H7 (cell line): ENCODE measurements at regions not wholly inside any gene's neighbourhood (a gene's known extent, or its start where the extent isn't known, plus 50 kb on each side); places are given as distances from the start of the nearest gene placed in this dataset.

ENCODE experiments used
- DNase-seq: peaks from one replicate; pipeline ENCODE4 v3.0.0; 2012
- H3K27me3 ChIP-seq: 2 replicates; pipeline ENCODE4 v1.6.0; 2011; ENCODE audit warnings: mild to moderate bottlenecking, low read length; ENCODE audit not compliant: control insufficient read depth, insufficient read depth
- H3K36me3 ChIP-seq: replicated peaks from 2 replicates; pipeline ENCODE4 v1.5.1; 2011; ENCODE audit warnings: low read length; ENCODE audit not compliant: control insufficient read depth, insufficient read depth
- H3K4me3 ChIP-seq: 2 replicates; pipeline ENCODE4 v1.5.1; 2011; ENCODE audit warnings: low read depth, mild to moderate bottlenecking, control low read depth, low read length, moderate library complexity; ENCODE audit not compliant: insufficient read depth

DNA sequence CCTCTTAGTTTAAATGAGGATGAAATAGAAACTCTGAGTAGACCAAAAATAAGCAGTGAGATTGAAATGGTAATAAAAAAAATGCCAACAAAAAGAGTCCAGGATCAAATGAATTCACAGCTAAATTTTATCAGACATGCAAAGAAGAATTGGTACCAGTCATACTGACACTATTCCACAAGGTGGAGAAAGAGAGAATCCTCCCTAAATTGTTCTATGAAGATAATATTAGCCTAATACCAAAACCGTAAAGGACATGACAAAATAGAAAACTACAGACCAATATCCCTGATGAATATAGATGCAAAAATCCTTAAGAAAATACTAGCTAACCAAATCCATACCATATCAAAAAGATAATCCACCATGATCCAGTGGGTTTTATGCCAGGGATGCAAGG is 169.8 kb upstream of the CHORDC1 start:
- no peaks in the 10 kb centered on the region for H3K36me3 ChIP-seq
- no peak for DNase-seq
- no peak overlapping the region for H3K4me3 ChIP-seq
- H3K27me3 ChIP-seq: no peaks in the 10 kb centered on the region

DNA sequence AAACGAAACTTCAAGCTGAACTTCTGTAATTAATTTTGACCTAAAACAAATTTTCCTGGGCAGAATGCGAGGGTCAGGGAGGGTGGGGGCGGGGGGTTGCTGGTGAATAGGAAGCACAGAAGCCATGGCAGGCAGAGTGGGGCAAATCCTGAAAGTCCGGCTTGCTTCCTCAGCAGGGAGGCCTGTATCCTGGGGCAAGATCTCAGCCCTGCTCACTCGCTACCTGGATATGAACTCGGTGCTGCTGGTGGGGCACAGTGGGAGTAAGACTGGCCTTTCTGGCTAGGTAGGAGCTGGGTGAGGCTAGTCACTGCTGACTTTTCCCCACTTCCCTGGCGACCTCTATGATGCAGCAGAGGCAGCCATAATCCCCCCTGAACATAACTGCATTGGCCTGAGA is 168.9 kb upstream of the CHORDC1 start:
- H3K36me3 ChIP-seq: no peaks in the 10 kb centered on the region
- DNase-seq: peak; percentile 8

DNA sequence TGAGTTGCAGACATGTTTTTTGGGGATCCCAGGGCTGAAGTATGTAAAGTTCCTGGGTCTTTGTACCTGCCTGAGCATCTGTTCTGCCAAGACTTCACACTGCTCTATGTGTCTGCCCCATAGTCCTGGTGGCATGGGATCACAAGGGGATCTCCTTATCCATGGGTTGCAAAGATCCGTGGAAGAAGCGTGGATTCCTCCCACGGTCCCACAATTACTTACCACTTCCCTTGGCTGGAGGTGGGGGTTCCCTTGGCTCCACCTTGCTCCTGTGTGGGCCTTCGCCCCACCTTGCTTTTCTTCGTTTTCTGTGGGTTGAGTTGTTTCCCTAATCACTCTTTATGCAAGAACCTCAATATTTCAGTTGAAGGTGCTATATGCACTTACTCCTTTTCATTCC is 157.4 kb upstream of the CHORDC1 start:
- DNase-seq: no peak
- Histone ChIP-seq H3K4me3 (no peak overlapping the region), H3K27me3 (no peaks in the 10 kb centered on the region), H3K36me3 (no peaks in the 10 kb centered on the region)

More for the DNA sequence above, 168.9 kb upstream of the CHORDC1 start:
- Histone ChIP-seq H3K4me3 (no peak overlapping the region), H3K27me3 (no peaks in the 10 kb centered on the region)

DNA sequence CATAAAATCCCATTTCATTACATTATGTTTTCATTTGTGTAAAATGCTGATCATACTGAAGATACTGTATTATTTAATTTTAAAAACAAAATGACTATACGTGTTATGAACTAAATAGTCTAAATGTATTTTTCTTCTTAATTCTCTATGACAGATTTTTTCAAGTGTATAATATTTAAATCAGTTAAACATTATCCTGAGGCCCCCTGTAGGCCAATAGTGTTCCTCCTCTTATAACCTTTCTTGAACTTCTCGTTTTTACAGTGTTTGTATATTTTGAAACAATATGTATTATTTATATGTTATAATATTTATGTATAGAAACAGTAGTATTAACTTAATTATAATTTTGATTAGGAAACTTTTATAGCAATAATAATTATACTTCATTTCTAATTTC is 151.1 kb upstream of the CHORDC1 start:
- no peaks in the 10 kb centered on the region for H3K27me3 ChIP-seq
- no peak for DNase-seq

DNA sequence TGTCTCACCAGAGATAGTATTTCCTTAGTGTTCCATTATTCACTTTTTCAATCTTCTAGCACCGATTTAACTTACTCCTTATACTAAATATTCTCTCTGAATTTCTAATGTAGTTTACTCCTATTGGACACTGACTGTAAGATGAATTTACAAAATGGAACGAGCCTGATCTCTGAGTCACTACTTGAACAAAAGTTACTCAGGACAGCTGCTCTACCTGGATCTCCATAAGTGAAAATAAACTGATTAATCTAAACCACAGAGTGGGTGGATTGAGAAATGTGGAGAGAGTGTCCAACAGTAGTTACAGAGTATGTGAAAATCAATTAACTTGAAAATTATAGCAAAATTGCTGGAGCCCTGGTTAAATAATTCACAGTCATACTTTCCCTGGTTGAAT is 141.7 kb upstream of the CHORDC1 start:
- no peak overlapping the region for H3K4me3 ChIP-seq
- H3K36me3 ChIP-seq: no peaks in the 10 kb centered on the region
- H3K27me3 ChIP-seq: no peaks in the 10 kb centered on the region
- no peak for DNase-seq

More for the DNA sequence above, 151.1 kb upstream of the CHORDC1 start:
- Histone ChIP-seq H3K4me3 (no peak overlapping the region), H3K36me3 (no peaks in the 10 kb centered on the region)

DNA sequence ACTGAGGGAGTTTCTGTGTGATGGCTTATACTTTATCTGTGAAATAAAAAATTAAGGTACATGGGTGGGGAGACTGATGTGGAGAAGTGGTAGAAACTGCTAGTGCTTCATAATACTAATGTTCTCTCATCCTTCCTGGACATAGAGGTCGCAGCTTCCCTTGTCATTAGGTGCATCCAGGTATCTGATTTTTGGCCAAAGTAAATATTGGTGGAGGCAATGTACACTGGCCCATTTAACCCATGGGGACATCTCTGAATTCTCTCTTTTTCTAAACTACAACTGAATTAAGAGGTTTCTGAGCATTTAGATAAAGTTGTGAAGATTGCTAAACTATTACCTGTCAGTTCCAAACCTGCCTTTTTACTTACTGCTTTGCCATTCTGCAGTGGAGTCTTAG is 140.9 kb upstream of the CHORDC1 start:
- Histone ChIP-seq H3K4me3 (no peak overlapping the region), H3K36me3 (no peaks in the 10 kb centered on the region), H3K27me3 (no peaks in the 10 kb centered on the region)
- DNase-seq: no peak

DNA sequence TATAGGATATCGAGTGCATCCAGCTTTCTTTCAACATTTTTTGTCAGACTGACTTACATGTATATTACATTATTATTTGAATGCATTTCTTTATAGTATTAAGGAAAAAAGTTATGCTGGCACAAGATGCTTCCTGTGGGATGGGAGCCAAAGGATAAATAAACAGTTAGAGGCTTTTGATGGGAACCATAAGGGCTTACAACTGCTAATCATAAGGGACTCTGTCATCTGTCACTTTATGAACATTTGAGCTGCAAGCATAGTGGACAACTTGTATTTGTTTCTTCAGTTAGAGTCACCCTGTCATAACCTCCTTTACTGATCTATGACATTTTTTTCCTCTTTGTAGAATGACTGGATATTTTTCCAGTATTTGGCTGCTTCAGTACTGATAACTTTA is 132.4 kb upstream of the CHORDC1 start:
- no peak for DNase-seq
- H3K4me3 ChIP-seq: no peak overlapping the region
- H3K36me3 ChIP-seq: no peaks in the 10 kb centered on the region
- no peaks in the 10 kb centered on the region for H3K27me3 ChIP-seq

DNA sequence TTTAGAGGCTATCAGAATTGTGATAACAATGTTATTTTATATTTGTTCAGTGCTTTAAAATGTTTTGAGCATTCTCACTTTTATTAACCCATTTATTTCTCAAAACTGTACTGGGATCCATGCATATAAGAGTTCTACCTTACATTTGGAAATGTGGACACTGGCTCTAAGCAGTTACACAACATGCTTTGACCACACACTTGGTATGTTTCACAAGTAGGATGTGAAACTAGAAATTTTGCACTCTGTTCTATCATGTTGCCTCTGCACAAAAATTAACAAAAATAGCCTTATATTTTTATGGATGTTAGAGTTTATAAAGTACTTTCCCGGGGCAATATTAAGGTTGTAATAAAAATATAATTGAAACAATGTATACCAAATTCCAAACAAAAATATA is 126.9 kb upstream of the CHORDC1 start:
- no peak overlapping the region for H3K4me3 ChIP-seq
- H3K27me3 ChIP-seq: no peaks in the 10 kb centered on the region
- no peak for DNase-seq
- H3K36me3 ChIP-seq: no peaks in the 10 kb centered on the region

DNA sequence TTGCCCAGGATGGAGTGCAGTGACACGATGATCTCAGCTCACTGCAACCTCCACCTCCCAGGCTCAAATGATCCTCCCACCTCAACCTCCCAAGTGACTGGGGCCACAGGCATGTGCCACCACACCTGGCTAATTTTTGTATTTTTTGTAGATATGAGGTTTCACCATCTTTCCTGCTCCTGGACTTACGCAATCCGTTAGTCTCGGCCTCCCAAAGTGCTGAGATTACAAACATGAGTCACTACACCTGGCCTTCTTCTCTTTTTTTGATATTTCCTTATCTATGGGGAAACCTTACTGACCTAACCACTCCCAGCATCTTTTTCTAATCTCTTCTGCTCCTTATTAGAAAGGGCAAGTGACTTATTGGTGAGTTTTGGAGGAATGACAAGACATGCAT is 121.7 kb upstream of the CHORDC1 start:
- no peak for DNase-seq
- H3K4me3 ChIP-seq: no peak overlapping the region
- H3K27me3 ChIP-seq: no peaks in the 10 kb centered on the region
- H3K36me3 ChIP-seq: no peaks in the 10 kb centered on the region

DNA sequence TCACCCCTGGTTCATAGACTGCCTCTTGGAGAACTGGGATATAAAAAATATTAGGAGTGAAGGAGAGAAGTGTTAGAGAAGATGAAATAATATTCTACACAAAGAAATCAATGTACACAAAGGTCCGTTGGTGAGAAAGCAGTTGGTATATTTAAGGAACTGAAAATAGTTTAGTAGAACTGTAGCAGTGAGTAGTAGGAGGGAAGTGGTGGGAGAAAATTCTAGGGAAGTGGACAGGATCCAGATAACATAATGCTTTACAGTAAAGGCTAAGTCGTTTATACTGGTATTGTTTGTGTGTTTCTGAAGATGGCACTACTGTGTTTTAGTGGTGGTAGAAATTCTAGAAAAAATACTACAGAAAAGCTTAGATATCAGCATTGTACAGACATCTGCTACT is 120.8 kb upstream of the CHORDC1 start:
- DNase-seq: no peak
- H3K36me3 ChIP-seq: no peaks in the 10 kb centered on the region
- H3K27me3 ChIP-seq: no peaks in the 10 kb centered on the region
- no peak overlapping the region for H3K4me3 ChIP-seq

DNA sequence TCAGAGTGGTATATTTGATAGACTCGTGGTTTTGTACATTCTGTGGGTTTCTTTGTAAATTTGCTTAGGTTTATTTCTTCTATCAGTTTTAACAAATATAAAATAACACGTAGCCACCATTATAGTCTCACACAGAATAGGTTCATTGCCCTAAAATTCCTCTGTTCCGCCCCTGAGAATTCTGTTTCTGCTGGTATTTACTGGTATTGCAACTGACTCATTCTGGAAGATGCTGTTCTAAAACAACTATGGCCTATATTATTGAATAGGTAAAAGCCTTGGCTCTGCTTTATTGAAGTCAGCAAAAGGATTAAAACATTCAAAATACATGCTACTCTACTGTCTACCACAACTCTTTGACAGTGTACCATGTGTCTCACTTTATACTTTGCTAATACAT is 119.1 kb upstream of the CHORDC1 start:
- Histone ChIP-seq H3K27me3 (no peaks in the 10 kb centered on the region), H3K4me3 (no peak overlapping the region), H3K36me3 (no peaks in the 10 kb centered on the region)
- DNase-seq: no peak

DNA sequence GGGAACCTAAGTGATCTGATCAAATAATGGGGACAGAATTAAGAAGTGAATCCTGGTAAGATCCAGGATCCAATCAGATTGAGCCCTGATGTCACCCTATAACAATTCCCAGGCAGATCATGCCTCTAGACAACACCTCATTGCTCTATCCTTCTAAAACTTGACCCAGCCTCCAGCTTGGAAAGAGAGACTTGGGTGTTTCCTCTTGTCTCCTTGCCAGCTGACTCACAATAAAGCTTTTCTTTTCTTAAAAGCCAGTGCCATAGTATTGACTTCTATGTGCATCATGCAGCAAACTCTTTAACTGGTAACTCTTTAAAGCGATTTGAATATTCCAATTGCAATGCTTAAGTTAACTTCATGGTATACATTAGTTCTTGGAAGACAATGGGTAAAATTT is 109.6 kb upstream of the CHORDC1 start:
- no peak for DNase-seq
- no peak overlapping the region for H3K4me3 ChIP-seq
- no peaks in the 10 kb centered on the region for H3K27me3 ChIP-seq
- H3K36me3 ChIP-seq: no peaks in the 10 kb centered on the region

DNA sequence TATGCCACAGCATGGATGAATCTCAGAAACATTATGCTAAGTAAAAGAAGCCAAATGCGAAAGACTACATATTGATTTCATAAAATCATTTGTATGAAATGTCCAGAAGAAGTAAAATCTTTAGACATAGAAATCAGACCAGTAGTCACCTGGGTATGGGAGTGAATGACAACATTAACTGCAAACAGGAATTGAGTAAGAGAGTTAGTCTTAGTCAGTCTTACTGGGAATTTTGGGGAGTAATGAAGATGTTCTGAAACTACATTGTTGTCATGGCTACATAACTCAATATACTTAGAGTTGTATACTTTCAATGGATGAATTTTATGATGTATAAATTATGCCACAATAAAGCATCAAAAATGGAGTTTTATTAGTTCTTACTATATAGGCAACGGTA is 107.8 kb upstream of the CHORDC1 start:
- DNase-seq: no peak
- Histone ChIP-seq H3K36me3 (no peaks in the 10 kb centered on the region), H3K4me3 (no peak overlapping the region), H3K27me3 (no peaks in the 10 kb centered on the region)

DNA sequence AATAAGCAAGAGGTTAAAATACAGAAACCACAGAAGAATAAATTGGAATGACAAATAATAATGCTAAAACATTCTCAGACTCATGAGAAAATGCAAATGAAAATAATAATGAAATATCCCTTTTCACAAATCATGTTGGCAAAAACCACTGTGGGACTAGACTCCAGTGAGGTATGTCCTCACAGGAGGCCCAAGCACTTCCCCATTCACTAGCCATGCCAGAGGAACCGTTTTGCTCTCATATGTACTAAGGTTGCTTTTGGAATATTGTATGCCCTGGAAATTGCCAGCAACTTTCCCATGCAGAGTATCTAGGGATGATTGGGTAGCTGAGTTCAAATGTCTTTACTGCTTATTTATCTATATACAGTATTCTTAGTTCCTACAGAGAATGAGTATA is 106.2 kb upstream of the CHORDC1 start:
- no peak for DNase-seq

DNA sequence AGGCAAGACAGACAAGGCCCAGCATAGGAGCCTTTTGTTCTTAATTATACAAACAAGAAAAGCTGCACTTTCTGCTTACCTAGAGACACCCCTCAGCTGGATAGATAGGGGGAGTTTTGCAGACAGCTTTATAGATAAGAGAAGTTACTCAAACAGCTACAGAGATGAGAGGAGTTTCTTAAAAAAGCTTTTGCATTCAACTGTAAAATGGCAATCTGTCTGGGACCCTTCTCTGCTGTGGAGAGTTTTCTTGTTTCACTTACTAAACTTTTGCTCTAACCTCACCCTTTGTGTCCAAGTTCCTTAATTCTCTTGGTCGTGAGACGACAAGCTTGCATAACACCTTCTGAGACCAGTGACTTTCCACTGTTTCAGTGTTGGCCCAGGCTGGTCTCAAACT is 103.8 kb upstream of the CHORDC1 start:
- Histone ChIP-seq H3K27me3 (no peaks in the 10 kb centered on the region), H3K36me3 (no peaks in the 10 kb centered on the region), H3K4me3 (no peak overlapping the region)
- no peak for DNase-seq

More for the DNA sequence above, 106.2 kb upstream of the CHORDC1 start:
- Histone ChIP-seq H3K27me3 (no peaks in the 10 kb centered on the region), H3K36me3 (no peaks in the 10 kb centered on the region), H3K4me3 (no peak overlapping the region)

DNA sequence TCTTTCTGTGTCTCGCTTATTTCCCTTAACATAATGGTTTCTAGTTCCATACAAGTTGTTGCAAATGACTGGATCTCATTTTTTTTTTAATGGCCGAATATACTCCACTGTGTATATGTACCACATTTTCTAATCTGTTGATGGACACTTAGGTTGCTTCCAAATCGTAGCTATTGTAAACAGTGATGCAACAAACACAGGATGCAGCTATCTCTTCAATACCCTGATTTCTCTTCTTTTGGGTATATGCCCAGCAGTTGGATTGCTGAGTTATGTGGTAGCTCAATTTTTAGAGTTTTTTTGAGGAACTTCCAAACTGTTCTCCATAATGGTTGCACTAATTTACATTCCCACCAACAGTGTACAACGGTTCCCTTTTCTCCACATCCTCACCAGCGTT is 100.4 kb upstream of the CHORDC1 start:
- Histone ChIP-seq H3K36me3 (no peaks in the 10 kb centered on the region), H3K27me3 (no peaks in the 10 kb centered on the region), H3K4me3 (no peak overlapping the region)
- DNase-seq: no peak
